ENCODE measurements at regions not wholly inside any gene's neighbourhood (a gene's known extent, or its start where the extent isn't known, plus 50 kb on each side); places are given as distances from the start of the nearest gene placed in this dataset.

- Histone ChIP-seq H3K4me3 (no peak overlapping the region), H3K27ac (no peak overlapping the region), H3K4me1 (no peaks in the 10 kb centered on the region), H3K36me3 (no peaks in the 10 kb centered on the region), H3K27me3 (no peaks in the 10 kb centered on the region), H3K9me3 (no peaks in the 10 kb centered on the region)
- 59 to 81% (median 70%) methylated on average over 1 of the region's 1 CpG for WGBS, 5 donors
- TF ChIP-seq POLR2A (IDR thresholded peaks at IDR 0.05) (no peak), POLR2AphosphoS5 (IDR thresholded peaks at IDR 0.05) (no peak), EP300 (IDR thresholded peaks at IDR 0.05) (no peak), CTCF (IDR thresholded peaks at IDR 0.05) (no peak)
- DNase-seq, result peak in 1 of 2 donors; percentile 1
- intact Hi-C loops (cut with DNase I; ENCODE audit: low total_unique reads), result no loop called here
These were observed 1727.9 kb upstream of the SLC39A10 start for GRCh38 chr2:193929131-193929530.

- intact Hi-C loops (cut with DNase I; ENCODE audit: low total_unique reads), result no loop called here
- Histone ChIP-seq H3K36me3 (no peaks in the 10 kb centered on the region), H3K4me3 (no peak overlapping the region), H3K27me3 (no peaks in the 10 kb centered on the region), H3K4me1 (no peaks in the 10 kb centered on the region), H3K9me3 (peaks cover 0 to 9% (median 6%) of the 10 kb centered on the region in 4 donors), H3K27ac (no peak overlapping the region)
- peak in 1 of 2 donors; percentile 2 for DNase-seq
- no peak for TF ChIP-seq POLR2AphosphoS5 (IDR thresholded peaks at IDR 0.05)
- WGBS, 5 donors, result 29 to 51% (median 46%) methylated on average over 1 of the region's 1 CpG
These were observed 1712.8 kb upstream of the TMEFF2 start for GRCh38 chr2:193907561-193907960.

- Histone ChIP-seq H3K4me1 (no peaks in the 10 kb centered on the region), H3K27ac (no peak overlapping the region), H3K4me3 (no peak overlapping the region), H3K27me3 (no peaks in the 10 kb centered on the region), H3K36me3 (no peaks in the 10 kb centered on the region), H3K9me3 (peaks cover 0 to 9% (median 6%) of the 10 kb centered on the region in 4 donors)
- intact Hi-C loops (cut with DNase I; ENCODE audit: low total_unique reads), result no loop called here
- DNase-seq, result no peak
- TF ChIP-seq EP300 (IDR thresholded peaks at IDR 0.05) (no peak), CTCF (IDR thresholded peaks at IDR 0.05) (no peak), POLR2AphosphoS5 (IDR thresholded peaks at IDR 0.05) (no peak), POLR2A (IDR thresholded peaks at IDR 0.05) (no peak)
- WGBS, 5 donors, result 63 to 82% (median 71%) methylated on average over 3 of the region's 3 CpGs
These were observed 1705.6 kb upstream of the TMEFF2 start for GRCh38 chr2:193900292-193900691.

GRCh38 chr2:193895226-193895625, 1700.5 kb upstream of the TMEFF2 start:
- Histone ChIP-seq H3K36me3 (no peaks in the 10 kb centered on the region), H3K9me3 (no peaks in the 10 kb centered on the region), H3K4me3 (no peak overlapping the region), H3K27me3 (no peaks in the 10 kb centered on the region), H3K27ac (no peak overlapping the region), H3K4me1 (no peaks in the 10 kb centered on the region)
- 74 to 89% (median 84%) methylated on average over 1 of the region's 1 CpG for WGBS, 5 donors
- intact Hi-C loops (cut with DNase I; ENCODE audit: low total_unique reads), result no loop called here
- DNase-seq, result peak in 1 of 2 donors; percentile 1
- TF ChIP-seq CTCF (IDR thresholded peaks at IDR 0.05) (no peak), POLR2A (IDR thresholded peaks at IDR 0.05) (no peak), POLR2AphosphoS5 (IDR thresholded peaks at IDR 0.05) (no peak), EP300 (IDR thresholded peaks at IDR 0.05) (no peak)

- no peaks in the 10 kb centered on the region for H3K27me3 ChIP-seq
- TF ChIP-seq POLR2AphosphoS5 (IDR thresholded peaks at IDR 0.05), result no peak
- no peak for TF ChIP-seq POLR2A (IDR thresholded peaks at IDR 0.05)
- TF ChIP-seq EP300 (IDR thresholded peaks at IDR 0.05), result no peak
- no peak for TF ChIP-seq CTCF (IDR thresholded peaks at IDR 0.05)
- no peaks in the 10 kb centered on the region for H3K4me1 ChIP-seq
- intact Hi-C loops (cut with DNase I; ENCODE audit: low total_unique reads), result no loop called here
- H3K27ac ChIP-seq, result no peak overlapping the region
- H3K36me3 ChIP-seq, result no peaks in the 10 kb centered on the region
- no peak overlapping the region for H3K4me3 ChIP-seq
- DNase-seq, result no peak
- 48 to 63% (median 61%) methylated on average over 1 of the region's 1 CpG for WGBS, 5 donors
- no peaks in the 10 kb centered on the region for H3K9me3 ChIP-seq
These were observed 1699.3 kb upstream of the TMEFF2 start for GRCh38 chr2:193894081-193894480.

Measured in stomach (tissue), 8 donors.